GM13976 (cell line): ENCODE measurements at regions not wholly inside any gene's neighbourhood (a gene's known extent, or its start where the extent isn't known, plus 50 kb on each side); places are given as distances from the start of the nearest gene placed in this dataset.
"Not testable (repeated sequence)": the region's sequence is repeated elsewhere in the genome, so short reads cannot be mapped to it uniquely, and the experiment has no call there.

ENCODE experiments used
- DNase-seq: peaks from one replicate; pipeline ENCODE4 v3.0.0; 2012; ENCODE audit warnings: low spot score
- in situ Hi-C: fragments of 300-500 bp; cut with MboI; formaldehyde crosslinking; loops from one replicate; pipeline ENCODE4 v1.12.0; 2022; ENCODE audit warnings: low sequenced_read_pairs, mixed read lengths, inconsistent platforms; ENCODE audit not compliant: unreplicated experiment
- TF ChIP-seq, protein P1 (sequence below): IDR thresholded peaks from 2 replicates; pipeline ENCODE4 v1.5.1; 2012; ENCODE audit warnings: borderline replicate concordance, mild to moderate bottlenecking; ENCODE audit not compliant: insufficient read depth; ENCODE audit errors: extremely low read depth, missing control alignments, control extremely low read depth

DNA sequence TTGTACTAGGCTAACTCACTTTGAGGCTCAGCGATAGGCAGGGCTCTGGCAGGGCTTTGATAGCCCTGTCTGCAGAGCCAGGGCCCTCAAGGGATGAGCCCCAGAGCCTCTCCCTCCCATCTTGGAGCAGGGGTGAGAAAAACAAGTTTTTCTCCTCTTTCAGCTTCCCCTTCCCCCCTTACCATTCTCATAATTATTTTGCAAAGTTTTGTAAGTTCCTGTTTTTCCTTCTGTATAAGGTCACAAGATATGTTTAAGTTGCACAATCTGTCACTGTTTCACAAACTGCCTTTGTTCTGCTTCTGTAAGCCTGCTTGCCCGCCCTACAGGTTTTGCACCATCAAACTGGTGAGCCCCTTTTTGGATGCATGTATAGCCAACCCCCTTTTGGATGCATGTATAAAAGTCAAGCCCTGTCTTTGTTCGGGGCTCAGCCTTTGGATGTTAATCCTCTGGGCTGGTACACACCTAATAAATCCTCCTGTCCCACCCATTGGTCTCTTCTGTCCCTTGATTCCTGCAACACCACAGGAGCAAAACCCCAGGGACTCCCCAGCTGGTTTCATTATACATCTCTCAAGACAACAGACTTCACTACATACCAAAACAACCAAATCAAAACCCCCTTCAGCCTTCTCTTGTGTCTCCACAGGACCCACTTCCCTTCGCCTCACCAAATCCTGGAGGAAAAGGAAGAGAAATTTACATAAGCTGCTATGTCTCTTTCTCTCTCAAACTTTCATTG, 52.5 kb upstream of the RESF1 start:
- TF ChIP-seq, protein P1, sequence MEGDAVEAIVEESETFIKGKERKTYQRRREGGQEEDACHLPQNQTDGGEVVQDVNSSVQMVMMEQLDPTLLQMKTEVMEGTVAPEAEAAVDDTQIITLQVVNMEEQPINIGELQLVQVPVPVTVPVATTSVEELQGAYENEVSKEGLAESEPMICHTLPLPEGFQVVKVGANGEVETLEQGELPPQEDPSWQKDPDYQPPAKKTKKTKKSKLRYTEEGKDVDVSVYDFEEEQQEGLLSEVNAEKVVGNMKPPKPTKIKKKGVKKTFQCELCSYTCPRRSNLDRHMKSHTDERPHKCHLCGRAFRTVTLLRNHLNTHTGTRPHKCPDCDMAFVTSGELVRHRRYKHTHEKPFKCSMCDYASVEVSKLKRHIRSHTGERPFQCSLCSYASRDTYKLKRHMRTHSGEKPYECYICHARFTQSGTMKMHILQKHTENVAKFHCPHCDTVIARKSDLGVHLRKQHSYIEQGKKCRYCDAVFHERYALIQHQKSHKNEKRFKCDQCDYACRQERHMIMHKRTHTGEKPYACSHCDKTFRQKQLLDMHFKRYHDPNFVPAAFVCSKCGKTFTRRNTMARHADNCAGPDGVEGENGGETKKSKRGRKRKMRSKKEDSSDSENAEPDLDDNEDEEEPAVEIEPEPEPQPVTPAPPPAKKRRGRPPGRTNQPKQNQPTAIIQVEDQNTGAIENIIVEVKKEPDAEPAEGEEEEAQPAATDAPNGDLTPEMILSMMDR: no peak
- in situ Hi-C loops: no loop called here
- no peak for DNase-seq

DNA sequence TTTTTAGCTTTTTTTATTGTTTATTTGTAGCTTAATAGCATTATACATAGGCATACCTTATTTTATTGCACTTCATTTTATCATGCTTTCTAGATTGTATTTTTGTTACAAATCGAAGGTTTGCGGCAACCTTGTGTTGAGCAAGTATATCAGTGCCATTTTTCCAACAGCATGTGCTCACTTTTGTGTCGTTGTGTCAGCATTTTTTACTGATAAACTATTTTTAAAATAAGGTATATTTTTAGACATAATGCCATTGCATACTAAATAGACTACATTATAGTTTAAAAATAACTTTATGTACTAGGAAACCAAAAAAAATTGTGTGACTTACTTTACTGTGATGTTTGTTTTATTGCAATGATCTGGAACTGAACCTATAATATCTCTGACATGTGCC, 56.2 kb upstream of the RESF1 start:
- in situ Hi-C loops: no loop called here
- TF ChIP-seq, protein P1: no peak
- no peak for DNase-seq

DNA sequence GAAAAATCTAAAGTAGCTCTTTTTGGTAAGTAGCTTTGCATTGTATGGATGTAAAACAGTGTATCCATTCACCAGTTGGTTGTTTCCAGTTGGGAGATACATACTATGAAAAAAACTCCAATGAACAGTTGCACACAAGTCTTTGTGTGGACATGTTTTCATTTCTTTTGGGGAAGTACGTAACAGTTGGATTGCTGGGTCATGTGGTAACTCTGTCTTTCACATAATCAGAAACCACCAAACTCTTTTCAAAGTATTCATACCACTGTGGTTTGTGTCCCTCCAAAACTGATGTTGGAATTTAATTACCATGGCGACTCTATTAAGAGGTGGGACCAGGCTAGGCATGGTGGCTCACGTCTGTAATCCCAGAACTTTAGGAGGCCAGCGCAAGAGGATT, 58.9 kb upstream of the RESF1 start:
- in situ Hi-C loops: no loop called here
- no peak for DNase-seq
- TF ChIP-seq, protein P1: no peak

DNA sequence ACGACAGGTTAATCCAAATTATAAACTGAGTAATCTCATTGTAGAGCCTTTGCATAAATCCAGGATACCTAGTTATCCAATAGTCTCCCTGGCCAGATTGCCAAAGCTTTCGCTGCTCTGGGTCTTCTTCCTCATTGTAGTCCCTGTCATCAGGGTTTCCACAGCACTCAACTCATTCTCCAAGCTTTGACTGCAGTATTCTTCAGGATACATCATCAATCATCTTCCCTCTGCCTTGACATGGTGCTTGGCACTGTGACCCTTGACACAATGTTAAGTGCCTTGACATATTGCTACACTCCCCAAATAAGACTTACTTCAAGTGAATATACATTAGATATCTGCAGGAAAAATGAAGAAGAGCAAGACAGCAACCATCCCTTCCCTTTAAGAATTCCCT, 60.1 kb upstream of the RESF1 start:
- in situ Hi-C loops: no loop called here
- no peak for DNase-seq
- TF ChIP-seq, protein P1: no peak

DNA sequence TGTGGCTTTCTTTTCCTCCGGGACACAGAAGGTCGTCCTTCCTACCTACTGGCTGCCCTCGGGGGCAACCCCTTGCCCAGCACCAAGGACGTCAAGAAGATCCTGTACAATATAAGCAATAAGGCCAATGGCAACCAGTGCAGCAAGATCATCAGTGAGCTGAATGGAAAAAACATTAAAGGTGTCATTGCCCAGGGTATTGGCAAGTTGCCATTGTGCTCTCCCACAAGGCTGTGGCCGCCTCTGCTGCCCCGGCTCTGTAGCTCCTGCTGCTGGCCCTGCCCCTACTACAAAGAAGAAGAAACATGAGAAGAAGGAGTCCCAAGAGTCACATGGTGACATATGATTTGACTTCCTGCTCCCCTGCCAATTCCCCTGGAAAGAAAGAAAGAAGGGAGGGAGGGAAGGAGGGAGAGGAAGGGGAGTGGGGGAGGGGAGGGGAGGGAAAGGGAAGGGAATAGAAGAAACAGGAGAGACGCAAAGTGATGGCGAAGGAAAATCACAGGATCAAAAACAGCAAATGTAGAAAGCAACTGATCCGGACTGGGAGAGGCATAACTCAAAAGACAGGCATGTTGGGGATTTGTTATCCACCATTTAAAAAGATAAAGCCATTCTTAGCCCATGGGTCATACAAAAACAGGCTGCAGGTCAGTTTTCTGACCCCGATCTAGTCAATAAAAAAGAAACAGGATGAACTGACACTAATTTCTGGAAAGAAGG, 61.3 kb upstream of the RESF1 start:
- TF ChIP-seq, protein P1: no peak
- DNase-seq: no peak
- in situ Hi-C loops: no loop called here

DNA sequence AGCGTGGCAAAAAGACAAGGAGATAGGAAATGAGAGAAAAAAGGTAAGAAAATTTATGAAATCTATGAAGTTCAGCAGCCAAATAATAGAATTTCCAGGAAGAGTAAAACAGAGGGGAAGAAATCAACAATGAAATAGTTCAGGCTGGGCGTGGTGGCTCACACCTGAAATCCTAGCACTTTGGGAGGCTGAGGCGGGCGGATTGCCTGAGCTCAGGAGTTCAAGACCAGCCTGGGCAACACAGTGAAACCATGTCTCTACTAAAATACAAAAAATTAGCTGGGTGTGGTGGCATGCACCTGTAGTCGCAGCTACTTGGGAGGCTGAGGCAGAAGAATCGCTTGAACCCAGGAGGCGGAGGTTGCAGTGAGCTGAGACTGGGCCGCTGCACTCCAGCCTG, 62.1 kb upstream of the RESF1 start:
- in situ Hi-C loops, DNase-seq: not testable (repeated sequence)

DNA sequence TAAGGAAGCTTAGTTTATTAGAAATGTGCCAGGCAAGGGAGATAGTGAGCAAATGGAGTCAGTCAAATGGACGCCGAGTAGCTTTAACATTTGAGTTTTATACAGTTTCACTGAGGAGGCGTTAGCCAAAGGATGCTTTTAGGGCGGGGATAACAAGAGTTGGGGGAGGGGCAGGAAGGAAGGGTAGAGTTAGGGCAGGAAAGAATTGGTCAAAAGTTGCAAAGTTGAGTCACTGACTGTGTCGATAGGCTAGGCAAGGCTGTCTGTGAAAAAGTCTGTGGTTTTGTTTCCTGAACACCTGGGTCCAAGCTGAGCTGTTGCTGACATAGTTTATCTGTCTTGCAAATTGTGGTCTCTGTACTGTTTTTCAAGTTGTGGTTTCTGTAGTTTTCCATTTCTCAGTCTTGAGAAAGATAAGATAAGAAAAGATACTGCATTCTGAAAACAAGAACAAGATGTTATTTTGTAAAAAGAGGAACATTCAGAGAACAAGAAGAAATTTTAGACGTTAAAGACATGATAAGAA, 62.6 kb upstream of the RESF1 start:
- TF ChIP-seq, protein P1: no peak
- in situ Hi-C loops: no loop called here

More for the DNA sequence above, 62.6 kb upstream of the RESF1 start:
- DNase-seq: peak; percentile 85
